ENCODE measurements at regions not wholly inside any gene's neighbourhood (a gene's known extent, or its start where the extent isn't known, plus 50 kb on each side); places are given as distances from the start of the nearest gene placed in this dataset.
"Not testable (repeated sequence)": the region's sequence is repeated elsewhere in the genome, so short reads cannot be mapped to it uniquely, and the experiment has no call there.

DNA sequence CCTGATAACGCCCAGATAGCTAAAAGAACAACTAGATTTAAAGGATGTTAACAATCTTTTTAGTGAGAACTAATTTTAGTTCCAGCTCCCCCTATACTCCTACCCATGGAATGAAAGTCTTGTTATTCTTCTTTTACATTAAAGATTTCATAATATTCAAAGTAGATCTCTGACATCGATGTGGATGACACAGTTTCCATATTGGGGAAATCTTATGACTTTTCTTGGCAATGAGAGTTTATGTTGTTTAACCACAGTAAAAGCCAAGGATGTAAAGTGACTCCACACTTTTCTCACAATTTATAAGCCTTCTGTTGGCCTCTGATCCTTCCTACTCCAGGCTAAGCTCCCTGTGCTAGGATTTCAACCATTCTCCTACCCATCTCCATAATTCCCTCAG lies 332.6 kb upstream of the KCNMB2 start:
- DNase-seq (ENCODE audit: low read depth, low spot score) = no peak
- Histone ChIP-seq H3K9me3 (ENCODE audit: low read depth, low read length) (no peaks in the 10 kb centered on the region), H3K36me3 (ENCODE audit: insufficient read depth, low read length) (no peaks in the 10 kb centered on the region), H3K4me3 (no peak overlapping the region), H3K27ac (no peak overlapping the region), H3K9ac (ENCODE audit: insufficient read length) (no peak overlapping the region)
- TF ChIP-seq EZH2 (IDR thresholded peaks at IDR 0.05) = no peak
- no peak for TF ChIP-seq FOXP2 (optimal IDR thresholded peaks at IDR 0.05; ENCODE audit: control extremely low read depth, extremely low read length, insufficient read depth)
- TF ChIP-seq POLR2AphosphoS5 (IDR thresholded peaks at IDR 0.05; ENCODE audit: borderline replicate concordance, low read depth, low read length) = no peak

- no peak overlapping the region for H3K27ac ChIP-seq
- no peaks in the 10 kb centered on the region for H3K36me3 ChIP-seq (ENCODE audit: insufficient read depth, low read length)
- no peak overlapping the region for H3K9ac ChIP-seq (ENCODE audit: insufficient read length)
- no peaks in the 10 kb centered on the region for H3K9me3 ChIP-seq (ENCODE audit: low read depth, low read length)
- TF ChIP-seq POLR2AphosphoS5 (IDR thresholded peaks at IDR 0.05; ENCODE audit: borderline replicate concordance, low read depth, low read length) = no peak
- no peak for TF ChIP-seq FOXP2 (optimal IDR thresholded peaks at IDR 0.05; ENCODE audit: control extremely low read depth, extremely low read length, insufficient read depth)
- TF ChIP-seq EZH2 (IDR thresholded peaks at IDR 0.05) = no peak
- DNase-seq (ENCODE audit: low read depth, low spot score) = no peak
- H3K4me3 ChIP-seq = no peak overlapping the region
Measured at GRCh38 chr3:178205740-178206139, 330.5 kb upstream of the KCNMB2 start.

DNA sequence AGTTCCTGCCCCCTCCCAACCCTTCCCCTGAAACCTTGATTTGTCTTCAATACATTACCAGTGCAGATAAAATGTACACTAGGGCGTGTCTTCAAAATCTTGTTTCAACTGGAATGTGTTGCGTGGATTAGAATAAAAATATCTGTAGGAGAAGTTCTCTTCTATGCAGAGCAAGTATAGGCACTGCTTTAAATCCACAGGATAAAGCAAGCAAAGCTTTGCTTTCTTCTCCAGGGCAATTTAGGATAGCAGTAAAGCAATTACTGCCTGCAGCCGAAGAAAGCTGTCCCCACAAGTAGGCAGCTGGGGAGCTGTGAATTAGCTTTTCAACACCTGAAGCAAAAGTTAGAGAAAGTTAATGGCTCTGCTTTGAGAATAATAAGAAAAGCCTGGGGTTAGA lies 329.7 kb upstream of the KCNMB2 start:
- no peak for TF ChIP-seq FOXP2 (optimal IDR thresholded peaks at IDR 0.05; ENCODE audit: control extremely low read depth, extremely low read length, insufficient read depth)
- TF ChIP-seq POLR2AphosphoS5 (IDR thresholded peaks at IDR 0.05; ENCODE audit: borderline replicate concordance, low read depth, low read length) = no peak
- no peak for TF ChIP-seq EZH2 (IDR thresholded peaks at IDR 0.05)
- H3K9ac ChIP-seq (ENCODE audit: insufficient read length) = peak overlapping the region; percentile 24
- no peaks in the 10 kb centered on the region for H3K9me3 ChIP-seq (ENCODE audit: low read depth, low read length)
- no peak overlapping the region for H3K4me3 ChIP-seq
- DNase-seq (ENCODE audit: low read depth, low spot score) = no peak
- H3K36me3 ChIP-seq (ENCODE audit: insufficient read depth, low read length) = no peaks in the 10 kb centered on the region
- no peak overlapping the region for H3K27ac ChIP-seq

GRCh38 chr3:178207161-178207560 lies 329.1 kb upstream of the KCNMB2 start:
- not testable (repeated sequence) for H3K9ac ChIP-seq (ENCODE audit: insufficient read length); DNase-seq (ENCODE audit: low read depth, low spot score); H3K27ac ChIP-seq; H3K9me3 ChIP-seq (ENCODE audit: low read depth, low read length); H3K36me3 ChIP-seq (ENCODE audit: insufficient read depth, low read length); H3K4me3 ChIP-seq

- not testable (repeated sequence) for H3K27ac ChIP-seq; H3K36me3 ChIP-seq (ENCODE audit: insufficient read depth, low read length); H3K9me3 ChIP-seq (ENCODE audit: low read depth, low read length); H3K9ac ChIP-seq (ENCODE audit: insufficient read length); DNase-seq (ENCODE audit: low read depth, low spot score); H3K4me3 ChIP-seq
Measured at GRCh38 chr3:178207627-178208026, 328.6 kb upstream of the KCNMB2 start.

GRCh38 chr3:178209116-178209515 lies 327.1 kb upstream of the KCNMB2 start:
- H3K27ac ChIP-seq; H3K9me3 ChIP-seq (ENCODE audit: low read depth, low read length); H3K4me3 ChIP-seq; H3K9ac ChIP-seq (ENCODE audit: insufficient read length); H3K36me3 ChIP-seq (ENCODE audit: insufficient read depth, low read length); DNase-seq (ENCODE audit: low read depth, low spot score): not testable (repeated sequence)

DNA sequence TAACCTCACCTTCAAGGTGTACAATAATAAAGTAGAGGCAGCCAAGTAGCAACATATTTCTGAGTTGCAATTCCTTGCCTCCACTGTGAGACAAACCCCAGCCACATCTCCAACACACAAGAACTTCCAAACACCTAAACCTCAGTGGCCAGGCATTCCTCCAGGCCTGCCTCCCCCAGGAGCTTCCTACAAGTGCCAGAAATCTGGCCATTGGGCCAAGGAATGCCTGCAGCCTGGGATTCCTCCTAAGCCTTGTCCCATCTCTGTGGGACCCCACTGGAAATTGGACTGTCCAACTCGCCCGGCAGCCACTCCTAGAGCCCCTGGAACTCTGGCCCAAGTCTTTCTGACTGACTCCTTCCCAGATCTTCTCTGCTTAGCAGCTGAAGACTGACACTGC lies 326.6 kb upstream of the KCNMB2 start:
- not testable (repeated sequence) for H3K4me3 ChIP-seq; H3K9ac ChIP-seq (ENCODE audit: insufficient read length); H3K27ac ChIP-seq; H3K36me3 ChIP-seq (ENCODE audit: insufficient read depth, low read length); DNase-seq (ENCODE audit: low read depth, low spot score); H3K9me3 ChIP-seq (ENCODE audit: low read depth, low read length)

GRCh38 chr3:178211086-178211485 lies 325.1 kb upstream of the KCNMB2 start:
- not testable (repeated sequence) for H3K36me3 ChIP-seq (ENCODE audit: insufficient read depth, low read length); H3K9ac ChIP-seq (ENCODE audit: insufficient read length); DNase-seq (ENCODE audit: low read depth, low spot score); H3K9me3 ChIP-seq (ENCODE audit: low read depth, low read length); H3K27ac ChIP-seq; H3K4me3 ChIP-seq

GRCh38 chr3:178217479-178217878 lies 318.8 kb upstream of the KCNMB2 start:
- Histone ChIP-seq H3K27ac (no peak overlapping the region), H3K4me3 (no peak overlapping the region), H3K9ac (ENCODE audit: insufficient read length) (no peak overlapping the region), H3K9me3 (ENCODE audit: low read depth, low read length) (no peaks in the 10 kb centered on the region), H3K36me3 (ENCODE audit: insufficient read depth, low read length) (no peaks in the 10 kb centered on the region)
- DNase-seq (ENCODE audit: low read depth, low spot score) = no peak
- TF ChIP-seq EZH2 (IDR thresholded peaks at IDR 0.05) (no peak), FOXP2 (optimal IDR thresholded peaks at IDR 0.05; ENCODE audit: control extremely low read depth, extremely low read length, insufficient read depth) (no peak), POLR2AphosphoS5 (IDR thresholded peaks at IDR 0.05; ENCODE audit: borderline replicate concordance, low read depth, low read length) (no peak)

DNA sequence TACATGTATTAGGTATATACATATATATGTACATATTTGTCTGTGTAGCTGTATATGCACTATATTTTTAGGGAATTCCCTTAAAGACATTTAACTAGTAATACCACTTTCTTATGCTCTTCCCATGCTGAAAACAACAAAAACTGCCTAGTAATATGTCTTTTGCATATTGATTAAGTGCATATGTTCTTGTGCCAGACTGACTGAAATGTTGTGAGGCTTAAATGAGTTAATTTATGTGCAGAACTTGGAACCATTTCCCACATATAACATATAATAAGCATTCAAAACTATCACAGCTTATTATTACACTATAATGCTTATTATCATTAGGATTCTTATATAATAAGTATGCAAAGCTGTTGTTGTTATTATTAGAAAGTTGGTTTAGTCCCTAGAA lies 318.0 kb upstream of the KCNMB2 start:
- Histone ChIP-seq H3K36me3 (ENCODE audit: insufficient read depth, low read length) (no peaks in the 10 kb centered on the region), H3K27ac (no peak overlapping the region), H3K9me3 (ENCODE audit: low read depth, low read length) (no peaks in the 10 kb centered on the region), H3K9ac (ENCODE audit: insufficient read length) (no peak overlapping the region), H3K4me3 (no peak overlapping the region)
- TF ChIP-seq FOXP2 (optimal IDR thresholded peaks at IDR 0.05; ENCODE audit: control extremely low read depth, extremely low read length, insufficient read depth) (no peak), POLR2AphosphoS5 (IDR thresholded peaks at IDR 0.05; ENCODE audit: borderline replicate concordance, low read depth, low read length) (no peak), EZH2 (IDR thresholded peaks at IDR 0.05) (no peak)
- DNase-seq (ENCODE audit: low read depth, low spot score) = no peak

DNA sequence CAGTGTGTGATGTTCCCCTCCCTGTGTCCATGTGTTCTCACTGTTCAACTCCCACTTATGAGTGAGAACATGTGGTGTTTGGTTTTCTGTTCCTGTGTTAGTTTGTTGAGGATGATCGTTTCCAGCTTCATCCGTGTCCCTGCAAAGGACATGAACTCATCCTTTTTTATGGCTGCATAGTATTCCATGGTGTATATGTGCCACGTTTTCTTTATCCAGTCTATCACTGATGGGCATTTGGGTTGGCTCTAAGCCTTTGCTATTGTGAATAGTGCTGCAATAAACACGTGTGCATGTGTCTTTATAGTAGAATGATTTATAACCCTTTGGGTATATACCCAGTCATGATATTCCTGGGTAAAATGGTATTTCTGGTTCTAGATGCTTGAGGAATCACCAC lies 316.6 kb upstream of the KCNMB2 start:
- H3K36me3 ChIP-seq (ENCODE audit: insufficient read depth, low read length); H3K9me3 ChIP-seq (ENCODE audit: low read depth, low read length); H3K4me3 ChIP-seq; H3K27ac ChIP-seq; H3K9ac ChIP-seq (ENCODE audit: insufficient read length); DNase-seq (ENCODE audit: low read depth, low spot score): not testable (repeated sequence)

All from SK-N-MC (cell line).